ENCODE measurements at regions not wholly inside any gene's neighbourhood (a gene's known extent, or its start where the extent isn't known, plus 50 kb on each side); places are given as distances from the start of the nearest gene placed in this dataset.

- ATAC-seq (ENCODE audit: low FRiP score) (no peak), DNase-seq (ENCODE audit: low spot score) (no peak)
- no peak for TF ChIP-seq CTCF (IDR thresholded peaks at IDR 0.05)
Observed at GRCh38 chr5:160923936-160924710, 72.1 kb upstream of the ATP10B start.

- ATAC-seq (ENCODE audit: low FRiP score) (no peak), DNase-seq (ENCODE audit: low spot score) (no peak)
- no peak for TF ChIP-seq CTCF (IDR thresholded peaks at IDR 0.05)
Observed at GRCh38 chr5:160923411-160923810, 71.4 kb upstream of the ATP10B start.

GRCh38 chr5:160922311-160922710 is 70.3 kb upstream of the ATP10B start:
- TF ChIP-seq CTCF (IDR thresholded peaks at IDR 0.05), result no peak
- ATAC-seq (ENCODE audit: low FRiP score), result no peak
- no peak for DNase-seq (ENCODE audit: low spot score)

- ATAC-seq (ENCODE audit: low FRiP score), result no peak
- no peak for TF ChIP-seq CTCF (IDR thresholded peaks at IDR 0.05)
- no peak for DNase-seq (ENCODE audit: low spot score)
Observed at GRCh38 chr5:160921423-160922285, 69.6 kb upstream of the ATP10B start.

DNA sequence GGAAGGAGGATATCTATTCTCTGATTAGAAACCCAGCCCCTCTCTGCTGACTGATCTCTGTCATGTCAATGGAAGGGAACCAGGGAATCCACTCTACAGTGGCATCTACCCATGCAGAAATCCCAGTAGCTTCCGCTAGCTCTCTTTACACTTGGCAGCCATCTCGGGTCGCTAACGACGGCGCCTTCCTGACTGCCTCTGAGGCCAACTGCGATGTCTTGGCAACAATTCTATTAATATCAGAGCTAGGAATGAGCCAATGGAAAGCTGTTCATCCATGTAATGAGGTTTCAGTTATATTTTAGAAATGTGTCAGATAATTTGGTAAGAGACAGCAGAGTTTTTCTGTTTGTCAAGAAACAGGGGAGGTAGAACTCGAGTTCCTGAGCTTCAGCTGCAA is 67.6 kb upstream of the ATP10B start:
- no peak for DNase-seq (ENCODE audit: low spot score)
- TF ChIP-seq CTCF (IDR thresholded peaks at IDR 0.05), result no peak
- ATAC-seq (ENCODE audit: low FRiP score), result no peak

- no peak for TF ChIP-seq CTCF (IDR thresholded peaks at IDR 0.05)
- ATAC-seq (ENCODE audit: low FRiP score) (no peak), DNase-seq (ENCODE audit: low spot score) (no peak)
Observed at GRCh38 chr5:160918386-160918785, 66.4 kb upstream of the ATP10B start.
